Heart right ventricle (tissue), 16 donors: ENCODE measurements at regions not wholly inside any gene's neighbourhood (a gene's known extent, or its start where the extent isn't known, plus 50 kb on each side); places are given as distances from the start of the nearest gene placed in this dataset.
A peak's percentile ranks its signal among the peaks of the same experiment; 100 is the strongest.

Experiments used
- ATAC-seq, 8 donors: fragments of 200-7000 bp; cut with Tn5 transposase; one replicate each; pipeline ENCODE4 v1.9.1; 2020; ENCODE audit warnings: mild to moderate bottlenecking in 8 of 8, moderate library complexity in 8 of 8, moderate number of reproducible peaks in 1 of 8
- DNase-seq, 2 donors: peaks; one replicate each; pipeline ENCODE4 v3.0.0-alpha.2; 2020
- H3K27ac ChIP-seq, 10 donors: fragments of 200-600 bp; sonication (generic) in 2 of 10; one replicate each; pipeline versions ENCODE4 v1.5.0 to v1.8.0; 2020 to 2022; ENCODE audit warnings: mild to moderate bottlenecking in 3 of 10
- H3K27me3 ChIP-seq, 7 donors: fragments of 200-600 bp; one replicate each; pipeline ENCODE4 v1.8.0; 2021 to 2022; ENCODE audit warnings: mild to moderate bottlenecking in 2 of 7
- H3K36me3 ChIP-seq, 9 donors: fragments of 200-600 bp; sonication (generic) in 1 of 9; one replicate each; pipeline versions ENCODE4 v1.5.0 to v1.8.0; 2020 to 2022; ENCODE audit warnings: mild to moderate bottlenecking in 2 of 9
- H3K4me1 ChIP-seq, 9 donors: fragments of 200-600 bp; sonication (generic) in 1 of 9; one replicate each; pipeline versions ENCODE4 v1.5.0 to v1.8.0; 2020 to 2022; ENCODE audit warnings: mild to moderate bottlenecking in 4 of 9
- H3K4me3 ChIP-seq, 10 donors: fragments of 200-600 bp; sonication (generic) in 2 of 10; one replicate each; pipeline versions ENCODE4 v1.5.0 to v1.8.0; 2020 to 2022; ENCODE audit warnings: mild to moderate bottlenecking in 7 of 10, moderate library complexity in 2 of 10
- H3K9me3 ChIP-seq, 11 donors: fragments of 200-600 bp in 10 of 11; sonication (generic) in 2 of 11; one replicate each; pipeline versions ENCODE4 v1.5.0 to v1.8.0; 2013 to 2022; ENCODE audit warnings: mild to moderate bottlenecking in 2 of 11, control low read depth in 1 of 11, moderate library complexity in 1 of 11
- WGBS, 2 donors: extraction: QIAGEN DNeasy Blood & Tissue Kit; methylation state at CpG; one replicate each; pipeline ENCODE4 v1.1.7; 2013; ENCODE audit warnings: inconsistent platforms in 1 of 2; 5-methylcytosine and 5-hydroxymethylcytosine counted together
- intact Hi-C, 10 donors: fragments of 100-400 bp; cut with DNase I; formaldehyde crosslinking; loops; one replicate each; pipeline versions ENCODE4 v1.11.1 to v1.14.2; 2022
- TF ChIP-seq, protein P1 (sequence below), 9 donors: fragments of 200-600 bp; sonication (generic) in 2 of 9; IDR thresholded peaks; one replicate each; pipeline versions ENCODE4 v1.5.0 to v1.8.0; 2021 to 2022; ENCODE audit warnings: antibody characterized with exemption in 9 of 9, mild to moderate bottlenecking in 5 of 9, moderate library complexity in 1 of 9
- donor health status: Arrhythmogenic right ventricular cardiomyopathy.
- donor health status: ischemic (EF 13 %, LVEDD 7.1; RV severe dilation, severe dysfunction).
- donor health status: healthy with polysubstance abuse.
- donor health status: DM: no; HTN: yes; CAD: no.
- donor health status: DM: no; HTN: no; CAD: no.
- donor health status: ischemic (EF 25% LVEDD 6.9; RV normal size, moderate dysfunction).
- donor health status: ischemic (EF 25% LVEDD 5.7; RV mildly dilated, moderate dysfunction).
- donor health status: healthy.
- donor health status: DM: yes; HTN: yes; CAD: no.
- donor health status: Ischemic cardiomyopathy.
- donor health status: ischemic (EF 35%, LVEDD 5.7; RV mildly dilated, moderate dysfunction).
- donor health status: nonischemic (EF 11% LVEDD 7.7; RV severe dilation, severe dysfunction).
- donor health status: DM: yes; HTN: yes; CAD: no.
- donor health status: PGD.
- donor health status: ischemic (EF 29% LVEDD 5.4; RV normal size, mild dysfunction).
- donor health status: nonischemic (EF 23%, LVEDD 6.1; RV moderate dilation, normal function).

GRCh38 chr6:26258212-26258977 lies 106.6 kb upstream of the BTN3A2 start:
- no peak for DNase-seq
- Histone ChIP-seq H3K4me3 (no peak overlapping the region), H3K4me1 (peaks cover 0 to 15% (median 0%) of the 10 kb centered on the region in 9 donors), H3K9me3 (no peaks in the 10 kb centered on the region), H3K27ac (no peak overlapping the region), H3K27me3 (peaks cover 0 to 88% (median 40%) of the 10 kb centered on the region in 7 donors), H3K36me3 (no peaks in the 10 kb centered on the region)
- intact Hi-C loops: no loop called here
- WGBS, 2 donors: 86 to 87% methylated on average over 5 of the region's 5 CpGs
- TF ChIP-seq, protein P1, sequence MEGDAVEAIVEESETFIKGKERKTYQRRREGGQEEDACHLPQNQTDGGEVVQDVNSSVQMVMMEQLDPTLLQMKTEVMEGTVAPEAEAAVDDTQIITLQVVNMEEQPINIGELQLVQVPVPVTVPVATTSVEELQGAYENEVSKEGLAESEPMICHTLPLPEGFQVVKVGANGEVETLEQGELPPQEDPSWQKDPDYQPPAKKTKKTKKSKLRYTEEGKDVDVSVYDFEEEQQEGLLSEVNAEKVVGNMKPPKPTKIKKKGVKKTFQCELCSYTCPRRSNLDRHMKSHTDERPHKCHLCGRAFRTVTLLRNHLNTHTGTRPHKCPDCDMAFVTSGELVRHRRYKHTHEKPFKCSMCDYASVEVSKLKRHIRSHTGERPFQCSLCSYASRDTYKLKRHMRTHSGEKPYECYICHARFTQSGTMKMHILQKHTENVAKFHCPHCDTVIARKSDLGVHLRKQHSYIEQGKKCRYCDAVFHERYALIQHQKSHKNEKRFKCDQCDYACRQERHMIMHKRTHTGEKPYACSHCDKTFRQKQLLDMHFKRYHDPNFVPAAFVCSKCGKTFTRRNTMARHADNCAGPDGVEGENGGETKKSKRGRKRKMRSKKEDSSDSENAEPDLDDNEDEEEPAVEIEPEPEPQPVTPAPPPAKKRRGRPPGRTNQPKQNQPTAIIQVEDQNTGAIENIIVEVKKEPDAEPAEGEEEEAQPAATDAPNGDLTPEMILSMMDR (IDR thresholded peaks at IDR 0.05): no peak
- no peak for ATAC-seq

GRCh38 chr6:26260110-26260637 lies 104.8 kb upstream of the BTN3A2 start:
- no peaks in the 10 kb centered on the region for H3K9me3 ChIP-seq
- H3K27ac ChIP-seq: peak overlapping the region in 1 of 10 donors; percentile 5
- peaks cover 0 to 10% (median 0%) of the 10 kb centered on the region in 9 donors for H3K4me1 ChIP-seq
- DNase-seq (no peak), ATAC-seq (no peak)
- peaks cover 0 to 79% (median 28%) of the 10 kb centered on the region in 7 donors for H3K27me3 ChIP-seq
- TF ChIP-seq, protein P1 (IDR thresholded peaks at IDR 0.05): no peak
- 87 to 89% methylated on average over 7 of the region's 7 CpGs for WGBS, 2 donors
- no peaks in the 10 kb centered on the region for H3K36me3 ChIP-seq
- H3K4me3 ChIP-seq: no peak overlapping the region
- intact Hi-C loops: no loop called here

- ATAC-seq (no peak), DNase-seq (no peak)
- Histone ChIP-seq H3K36me3 (no peaks in the 10 kb centered on the region), H3K27me3 (peaks cover 0 to 72% (median 23%) of the 10 kb centered on the region in 7 donors), H3K27ac (peak overlapping the region in 1 of 10 donors; percentile 43), H3K4me1 (peaks cover 0 to 10% (median 0%) of the 10 kb centered on the region in 9 donors), H3K4me3 (no peak overlapping the region), H3K9me3 (no peaks in the 10 kb centered on the region)
- 73 to 88% methylated on average over 6 of the region's 6 CpGs for WGBS, 2 donors
- TF ChIP-seq, protein P1 (IDR thresholded peaks at IDR 0.05): no peak
- intact Hi-C loops: no loop called here
These were observed 104.1 kb upstream of the BTN3A2 start for GRCh38 chr6:26260725-26261490.

GRCh38 chr6:26264547-26264946 lies 100.5 kb upstream of the BTN3A2 start:
- intact Hi-C loops: no loop called here
- Histone ChIP-seq H3K4me3 (no peak overlapping the region), H3K4me1 (peaks cover 0 to 10% (median 0%) of the 10 kb centered on the region in 9 donors), H3K27me3 (peaks cover 0 to 54% (median 11%) of the 10 kb centered on the region in 7 donors), H3K36me3 (no peaks in the 10 kb centered on the region), H3K27ac (no peak overlapping the region), H3K9me3 (no peaks in the 10 kb centered on the region)
- DNase-seq (no peak), ATAC-seq (no peak)
- WGBS, 2 donors: 94 to 100% methylated on average over 1 of the region's 1 CpG
- TF ChIP-seq, protein P1 (IDR thresholded peaks at IDR 0.05): no peak
